Sigmoid colon (tissue), 6 donors: ENCODE measurements at regions not wholly inside any gene's neighbourhood (a gene's known extent, or its start where the extent isn't known, plus 50 kb on each side); places are given as distances from the start of the nearest gene placed in this dataset.

Source experiments
- DNase-seq: peaks from one replicate; pipeline ENCODE4 v3.0.0-alpha.2; 2019
- H3K27ac ChIP-seq, 4 donors: fragments of 200-600 bp; sonication (generic); one replicate each; pipeline ENCODE4 v1.5.1; 2016 to 2019; ENCODE audit warnings: mild to moderate bottlenecking in 1 of 4
- H3K27me3 ChIP-seq, 3 donors: fragments of 200-600 bp; sonication (generic); one replicate each; pipeline ENCODE4 v1.5.1; 2019; ENCODE audit warnings: mild to moderate bottlenecking in 1 of 3
- H3K36me3 ChIP-seq, 4 donors: fragments of 200-600 bp; sonication (generic); one replicate each; pipeline ENCODE4 v1.5.1; 2016 to 2019
- H3K4me1 ChIP-seq, 4 donors: fragments of 200-600 bp; sonication (generic); one replicate each; pipeline ENCODE4 v1.5.1; 2017 to 2019
- H3K4me3 ChIP-seq, 4 donors: fragments of 200-600 bp; sonication (generic); one replicate each; pipeline ENCODE4 v1.5.1; 2017 to 2019; ENCODE audit warnings: mild to moderate bottlenecking in 2 of 4, moderate library complexity in 1 of 4
- H3K9me3 ChIP-seq, 4 donors: fragments of 200-600 bp in 3 of 4; sonication (generic) in 3 of 4; one replicate each; pipeline versions ENCODE4 v1.5.1 to v1.6.1; 2013 to 2019
- EP300 ChIP-seq, 4 donors: sonication (generic); formaldehyde crosslinking; IDR thresholded peaks; one replicate each; pipeline ENCODE4 v1.6.1; 2017; ENCODE audit warnings: antibody characterized with exemption in 4 of 4
- POLR2A ChIP-seq, 2 donors: fragments of 450-650 bp; IDR thresholded peaks; one replicate each; pipeline ENCODE4 v1.6.1; 2016; ENCODE audit warnings: antibody characterized with exemption in 2 of 2, mild to moderate bottlenecking in 2 of 2, moderate library complexity in 2 of 2
- POLR2AphosphoS5 ChIP-seq, 4 donors: sonication (generic); formaldehyde crosslinking; IDR thresholded peaks; one replicate each; pipeline ENCODE4 v1.6.1; 2017; ENCODE audit warnings: antibody characterized with exemption in 4 of 4
- WGBS, 2 donors: extraction: QIAGEN DNeasy Blood & Tissue Kit; methylation state at CpG; one replicate each; pipeline ENCODE4 v1.1.7; 2013; 5-methylcytosine and 5-hydroxymethylcytosine counted together
- intact Hi-C: fragments of 100-400 bp; cut with DNase I; formaldehyde crosslinking; loops from one replicate; pipeline ENCODE4 v1.15.1; 2023
- TF ChIP-seq, protein P1 (sequence below), 4 experiments: fragments of 450-650 bp in 3 of 4; fragments of 200-600 bp in 1 of 4; IDR thresholded peaks; one replicate each; pipeline ENCODE4 v1.5.1; 2016 to 2019; ENCODE audit warnings: antibody characterized with exemption in 4 of 4, mild to moderate bottlenecking in 3 of 4, moderate library complexity in 2 of 4
- donor health status: healthy with polysubstance abuse.
- donor health status: healthy.

DNA sequence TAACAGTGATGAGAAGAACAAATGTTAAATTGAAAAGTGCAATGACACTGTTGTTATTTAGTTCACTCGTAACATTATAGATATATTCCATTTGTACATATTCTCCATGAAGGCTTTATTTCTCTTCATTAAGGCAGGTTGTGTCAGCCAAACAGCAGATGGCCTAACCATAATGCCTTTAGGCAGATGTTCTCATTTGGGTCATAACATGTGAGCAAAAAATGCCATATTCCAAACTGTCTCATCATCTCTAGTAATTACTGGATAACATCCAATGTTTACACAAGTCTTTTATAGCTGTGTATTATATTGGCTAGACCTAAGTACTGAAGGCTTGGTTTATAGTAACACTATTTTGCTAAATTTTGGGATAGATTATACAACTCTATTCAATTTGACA is 87.2 kb upstream of the CHODL start:
- H3K27me3 ChIP-seq = no peaks in the 10 kb centered on the region
- H3K9me3 ChIP-seq = no peaks in the 10 kb centered on the region
- H3K4me1 ChIP-seq = no peaks in the 10 kb centered on the region
- H3K36me3 ChIP-seq = no peaks in the 10 kb centered on the region
- no peak for DNase-seq
- TF ChIP-seq POLR2AphosphoS5 (IDR thresholded peaks at IDR 0.05) = no peak
- no peak for TF ChIP-seq POLR2A (IDR thresholded peaks at IDR 0.05)
- TF ChIP-seq, protein P1, sequence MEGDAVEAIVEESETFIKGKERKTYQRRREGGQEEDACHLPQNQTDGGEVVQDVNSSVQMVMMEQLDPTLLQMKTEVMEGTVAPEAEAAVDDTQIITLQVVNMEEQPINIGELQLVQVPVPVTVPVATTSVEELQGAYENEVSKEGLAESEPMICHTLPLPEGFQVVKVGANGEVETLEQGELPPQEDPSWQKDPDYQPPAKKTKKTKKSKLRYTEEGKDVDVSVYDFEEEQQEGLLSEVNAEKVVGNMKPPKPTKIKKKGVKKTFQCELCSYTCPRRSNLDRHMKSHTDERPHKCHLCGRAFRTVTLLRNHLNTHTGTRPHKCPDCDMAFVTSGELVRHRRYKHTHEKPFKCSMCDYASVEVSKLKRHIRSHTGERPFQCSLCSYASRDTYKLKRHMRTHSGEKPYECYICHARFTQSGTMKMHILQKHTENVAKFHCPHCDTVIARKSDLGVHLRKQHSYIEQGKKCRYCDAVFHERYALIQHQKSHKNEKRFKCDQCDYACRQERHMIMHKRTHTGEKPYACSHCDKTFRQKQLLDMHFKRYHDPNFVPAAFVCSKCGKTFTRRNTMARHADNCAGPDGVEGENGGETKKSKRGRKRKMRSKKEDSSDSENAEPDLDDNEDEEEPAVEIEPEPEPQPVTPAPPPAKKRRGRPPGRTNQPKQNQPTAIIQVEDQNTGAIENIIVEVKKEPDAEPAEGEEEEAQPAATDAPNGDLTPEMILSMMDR (IDR thresholded peaks at IDR 0.05) = no peak
- TF ChIP-seq EP300 (IDR thresholded peaks at IDR 0.05) = no peak
- intact Hi-C loops = no loop called here
- no peak overlapping the region for H3K27ac ChIP-seq
- 75 to 85% methylated on average over 1 of the region's 1 CpG for WGBS, 2 donors
- H3K4me3 ChIP-seq = no peak overlapping the region

DNA sequence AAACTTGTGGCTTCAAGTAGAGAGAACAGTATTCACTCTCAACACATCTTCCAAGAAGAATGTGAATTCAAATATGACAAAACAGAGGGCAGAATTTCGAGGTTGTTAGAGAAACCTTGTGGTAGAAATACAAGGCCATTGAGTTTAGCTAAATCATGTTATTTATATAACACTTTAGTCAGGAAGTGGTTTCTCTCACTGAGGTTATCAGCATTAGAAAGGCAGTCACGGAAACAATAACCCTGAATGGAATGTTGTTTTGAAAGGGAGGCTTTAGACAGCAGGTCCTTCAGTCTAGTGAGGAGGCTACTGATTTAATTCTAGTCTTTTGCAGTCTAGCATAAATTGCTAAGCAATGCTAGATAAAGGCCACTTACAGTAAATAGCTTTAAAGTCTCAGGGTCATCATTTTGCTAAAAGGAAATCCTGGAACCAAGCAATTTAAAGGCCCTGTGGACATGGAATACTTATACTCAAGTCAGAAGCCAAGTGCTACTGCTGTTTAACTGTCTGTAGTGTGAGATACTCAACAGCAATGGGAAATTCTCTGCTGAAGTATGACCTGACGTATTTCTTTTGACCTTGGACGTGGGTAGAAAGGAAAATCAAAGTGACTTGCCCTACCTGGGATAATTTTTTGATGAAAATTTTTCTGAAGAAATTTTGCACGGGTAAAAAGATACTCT is 89.0 kb upstream of the CHODL start:
- intact Hi-C loops = no loop called here
- H3K9me3 ChIP-seq = no peaks in the 10 kb centered on the region
- no peak for DNase-seq
- no peak for TF ChIP-seq EP300 (IDR thresholded peaks at IDR 0.05)
- no peak for TF ChIP-seq POLR2AphosphoS5 (IDR thresholded peaks at IDR 0.05)
- TF ChIP-seq, protein P1 (IDR thresholded peaks at IDR 0.05) = no peak
- TF ChIP-seq POLR2A (IDR thresholded peaks at IDR 0.05) = no peak
- no peaks in the 10 kb centered on the region for H3K4me1 ChIP-seq
- H3K27me3 ChIP-seq = no peaks in the 10 kb centered on the region
- no peaks in the 10 kb centered on the region for H3K36me3 ChIP-seq
- 49 to 53% methylated on average over 5 of the region's 5 CpGs for WGBS, 2 donors
- H3K27ac ChIP-seq = no peak overlapping the region
- no peak overlapping the region for H3K4me3 ChIP-seq

GRCh38 chr21:18153063-18153462 is 91.6 kb upstream of the CHODL start:
- WGBS, 2 donors = 78 to 86% methylated on average over 2 of the region's 2 CpGs
- no peak for DNase-seq
- peaks cover 0 to 1% (median under 1%) of the 10 kb centered on the region in 4 donors for H3K4me1 ChIP-seq
- no peaks in the 10 kb centered on the region for H3K36me3 ChIP-seq
- H3K27ac ChIP-seq = no peak overlapping the region
- no peak overlapping the region for H3K4me3 ChIP-seq
- no peaks in the 10 kb centered on the region for H3K9me3 ChIP-seq
- intact Hi-C loops = no loop called here
- TF ChIP-seq POLR2AphosphoS5 (IDR thresholded peaks at IDR 0.05) (no peak), EP300 (IDR thresholded peaks at IDR 0.05) (no peak), POLR2A (IDR thresholded peaks at IDR 0.05) (no peak)
- TF ChIP-seq, protein P1 (IDR thresholded peaks at IDR 0.05) = no peak
- H3K27me3 ChIP-seq = no peaks in the 10 kb centered on the region

GRCh38 chr21:18152371-18152770 is 92.3 kb upstream of the CHODL start:
- Histone ChIP-seq H3K27ac (no peak overlapping the region), H3K9me3 (no peaks in the 10 kb centered on the region), H3K36me3 (no peaks in the 10 kb centered on the region), H3K27me3 (no peaks in the 10 kb centered on the region), H3K4me3 (no peak overlapping the region), H3K4me1 (peaks cover 0 to 8% (median 4%) of the 10 kb centered on the region in 4 donors)
- no peak for TF ChIP-seq POLR2A (IDR thresholded peaks at IDR 0.05)
- no peak for TF ChIP-seq POLR2AphosphoS5 (IDR thresholded peaks at IDR 0.05)
- TF ChIP-seq, protein P1 (IDR thresholded peaks at IDR 0.05) = no peak
- no peak for TF ChIP-seq EP300 (IDR thresholded peaks at IDR 0.05)
- WGBS, 2 donors = 45 to 82% methylated on average over 2 of the region's 2 CpGs
- no peak for DNase-seq
- intact Hi-C loops = no loop called here

DNA sequence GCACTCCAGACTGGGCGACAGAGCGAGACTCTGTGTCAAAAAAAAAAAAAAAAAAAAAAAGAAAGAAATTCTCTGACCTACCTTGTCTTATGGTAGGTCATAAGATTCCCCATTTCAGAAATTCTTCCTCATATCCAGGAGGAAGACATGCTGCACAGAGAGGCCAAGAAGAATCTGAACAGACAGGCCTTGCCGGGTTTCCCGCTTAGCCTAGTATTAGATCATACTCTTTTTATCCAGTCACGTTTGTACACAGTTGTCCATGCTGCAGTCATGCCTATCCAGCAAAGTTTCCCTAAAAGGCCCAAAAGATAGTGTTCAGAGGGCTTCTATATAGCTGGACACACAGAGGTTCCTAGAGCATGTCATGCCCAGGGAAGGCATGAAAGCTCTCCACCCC is 93.6 kb upstream of the CHODL start:
- peaks cover 0 to 13% (median 4%) of the 10 kb centered on the region in 4 donors for H3K4me1 ChIP-seq
- TF ChIP-seq EP300 (IDR thresholded peaks at IDR 0.05) (no peak), POLR2A (IDR thresholded peaks at IDR 0.05) (no peak)
- intact Hi-C loops = no loop called here
- no peaks in the 10 kb centered on the region for H3K9me3 ChIP-seq
- no peak overlapping the region for H3K27ac ChIP-seq
- 91 to 95% methylated on average over 5 of the region's 5 CpGs for WGBS, 2 donors
- no peaks in the 10 kb centered on the region for H3K27me3 ChIP-seq
- DNase-seq = no peak
- H3K4me3 ChIP-seq = no peak overlapping the region
- H3K36me3 ChIP-seq = no peaks in the 10 kb centered on the region
